ENCODE measurements at regions not wholly inside any gene's neighbourhood (a gene's known extent, or its start where the extent isn't known, plus 50 kb on each side); places are given as distances from the start of the nearest gene placed in this dataset.

DNA sequence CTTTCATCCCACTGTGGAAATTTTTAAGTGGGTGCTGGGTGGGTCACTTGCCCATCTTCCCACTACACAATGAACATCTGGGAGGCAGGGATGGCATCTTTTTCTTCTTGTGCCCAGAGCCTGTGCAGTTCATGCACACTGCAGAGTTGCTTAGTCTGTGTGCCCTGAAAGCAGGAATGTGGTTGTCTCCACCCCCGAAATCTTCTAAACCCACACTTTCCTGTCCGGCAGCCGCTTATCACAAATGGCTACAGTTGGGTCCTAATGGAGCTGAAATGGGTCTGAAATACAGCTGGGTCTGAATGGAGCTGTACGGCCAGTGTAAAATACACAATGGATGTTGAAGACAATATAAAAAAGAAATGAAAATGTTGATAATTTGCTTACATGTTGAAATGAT lies 112.1 kb upstream of the PMEPA1 start:
- H3K27ac ChIP-seq, result no peak overlapping the region
- H3K27me3 ChIP-seq, result peaks cover 0 to 31% (median 0%) of the 10 kb centered on the region in 4 donors
- peaks cover 0 to 6% (median 2%) of the 10 kb centered on the region in 3 donors for H3K4me1 ChIP-seq
- TF ChIP-seq POLR2A (IDR thresholded peaks at IDR 0.05), result no peak
- TF ChIP-seq, protein P1, sequence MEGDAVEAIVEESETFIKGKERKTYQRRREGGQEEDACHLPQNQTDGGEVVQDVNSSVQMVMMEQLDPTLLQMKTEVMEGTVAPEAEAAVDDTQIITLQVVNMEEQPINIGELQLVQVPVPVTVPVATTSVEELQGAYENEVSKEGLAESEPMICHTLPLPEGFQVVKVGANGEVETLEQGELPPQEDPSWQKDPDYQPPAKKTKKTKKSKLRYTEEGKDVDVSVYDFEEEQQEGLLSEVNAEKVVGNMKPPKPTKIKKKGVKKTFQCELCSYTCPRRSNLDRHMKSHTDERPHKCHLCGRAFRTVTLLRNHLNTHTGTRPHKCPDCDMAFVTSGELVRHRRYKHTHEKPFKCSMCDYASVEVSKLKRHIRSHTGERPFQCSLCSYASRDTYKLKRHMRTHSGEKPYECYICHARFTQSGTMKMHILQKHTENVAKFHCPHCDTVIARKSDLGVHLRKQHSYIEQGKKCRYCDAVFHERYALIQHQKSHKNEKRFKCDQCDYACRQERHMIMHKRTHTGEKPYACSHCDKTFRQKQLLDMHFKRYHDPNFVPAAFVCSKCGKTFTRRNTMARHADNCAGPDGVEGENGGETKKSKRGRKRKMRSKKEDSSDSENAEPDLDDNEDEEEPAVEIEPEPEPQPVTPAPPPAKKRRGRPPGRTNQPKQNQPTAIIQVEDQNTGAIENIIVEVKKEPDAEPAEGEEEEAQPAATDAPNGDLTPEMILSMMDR (IDR thresholded peaks at IDR 0.05), result no peak
- no peak overlapping the region for H3K4me3 ChIP-seq
- DNase-seq, result no peak
- intact Hi-C loops (cut with DNase I), result no loop called here
- WGBS, 2 donors, result 66 to 71% methylated on average over 4 of the region's 4 CpGs
- no peaks in the 10 kb centered on the region for H3K9me3 ChIP-seq
- no peaks in the 10 kb centered on the region for H3K36me3 ChIP-seq

DNA sequence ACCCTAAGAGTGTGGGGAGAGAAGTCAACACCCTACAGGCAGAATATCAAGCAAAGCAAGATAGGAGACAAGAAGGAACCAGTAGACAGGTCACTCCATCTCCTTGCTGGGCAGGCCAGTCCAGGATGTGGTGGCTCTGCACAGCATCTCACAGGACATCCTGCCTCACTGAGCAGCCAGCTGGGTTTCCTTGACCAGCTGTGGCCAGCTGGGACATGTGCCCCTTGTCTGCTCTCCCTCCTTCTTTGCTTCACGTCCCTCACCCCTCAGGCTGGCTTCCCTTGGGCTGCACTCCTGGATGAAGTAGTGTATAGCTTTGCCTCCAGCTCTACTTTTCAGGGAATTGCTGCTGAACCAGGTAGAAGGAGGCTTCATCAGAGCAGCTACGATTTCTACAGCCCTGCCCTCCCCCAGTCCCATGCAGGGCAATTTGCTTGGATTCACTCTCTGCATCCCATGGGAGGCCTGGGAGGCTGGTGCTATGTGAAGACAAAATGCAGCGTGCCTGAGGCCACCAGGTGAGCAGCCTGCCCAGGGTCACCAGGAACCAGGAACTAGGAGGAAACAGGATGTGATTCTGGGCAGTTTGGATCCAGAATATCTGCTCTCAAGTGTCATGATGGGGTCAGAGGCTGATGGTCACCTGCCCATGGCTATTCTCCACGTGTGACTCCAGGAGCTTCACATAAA lies 110.0 kb upstream of the PMEPA1 start:
- Histone ChIP-seq H3K4me1 (no peaks in the 10 kb centered on the region), H3K36me3 (no peaks in the 10 kb centered on the region), H3K4me3 (no peak overlapping the region), H3K9me3 (no peaks in the 10 kb centered on the region), H3K27me3 (peaks cover 0 to 31% (median 0%) of the 10 kb centered on the region in 4 donors), H3K27ac (no peak overlapping the region)
- TF ChIP-seq POLR2A (IDR thresholded peaks at IDR 0.05), result no peak
- TF ChIP-seq, protein P1 (IDR thresholded peaks at IDR 0.05), result no peak
- DNase-seq, result no peak
- 57 to 76% methylated on average over 3 of the region's 4 CpGs for WGBS, 2 donors
- intact Hi-C loops (cut with DNase I), result no loop called here

DNA sequence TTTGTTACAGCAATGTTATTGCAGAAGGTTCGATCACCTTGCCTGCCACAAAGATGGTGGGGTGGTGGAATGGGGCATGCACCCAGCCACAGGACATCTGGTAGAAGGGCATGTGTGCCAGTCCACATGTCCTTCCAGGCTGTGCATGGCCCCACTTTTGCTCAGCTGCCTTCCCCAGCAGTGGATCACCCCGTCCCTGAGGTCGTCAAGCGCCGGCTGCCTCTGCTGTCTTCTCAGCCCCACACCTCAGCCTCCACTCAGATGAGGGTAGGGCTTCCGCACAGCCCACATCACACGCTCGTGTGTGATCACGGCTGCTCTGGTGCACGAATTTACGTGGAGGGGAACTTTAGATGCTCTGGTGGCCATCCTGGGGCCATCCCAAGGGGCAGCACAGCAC lies 109.5 kb upstream of the PMEPA1 start:
- Histone ChIP-seq H3K9me3 (no peaks in the 10 kb centered on the region), H3K4me3 (no peak overlapping the region), H3K27ac (no peak overlapping the region), H3K36me3 (no peaks in the 10 kb centered on the region), H3K27me3 (peaks cover 0 to 31% (median 0%) of the 10 kb centered on the region in 4 donors), H3K4me1 (no peaks in the 10 kb centered on the region)
- DNase-seq, result no peak
- 82 to 83% methylated on average over 1 of the region's 11 CpGs for WGBS, 2 donors
- TF ChIP-seq POLR2A (IDR thresholded peaks at IDR 0.05), result no peak
- TF ChIP-seq, protein P1 (IDR thresholded peaks at IDR 0.05), result no peak
- intact Hi-C loops (cut with DNase I), result no loop called here

DNA sequence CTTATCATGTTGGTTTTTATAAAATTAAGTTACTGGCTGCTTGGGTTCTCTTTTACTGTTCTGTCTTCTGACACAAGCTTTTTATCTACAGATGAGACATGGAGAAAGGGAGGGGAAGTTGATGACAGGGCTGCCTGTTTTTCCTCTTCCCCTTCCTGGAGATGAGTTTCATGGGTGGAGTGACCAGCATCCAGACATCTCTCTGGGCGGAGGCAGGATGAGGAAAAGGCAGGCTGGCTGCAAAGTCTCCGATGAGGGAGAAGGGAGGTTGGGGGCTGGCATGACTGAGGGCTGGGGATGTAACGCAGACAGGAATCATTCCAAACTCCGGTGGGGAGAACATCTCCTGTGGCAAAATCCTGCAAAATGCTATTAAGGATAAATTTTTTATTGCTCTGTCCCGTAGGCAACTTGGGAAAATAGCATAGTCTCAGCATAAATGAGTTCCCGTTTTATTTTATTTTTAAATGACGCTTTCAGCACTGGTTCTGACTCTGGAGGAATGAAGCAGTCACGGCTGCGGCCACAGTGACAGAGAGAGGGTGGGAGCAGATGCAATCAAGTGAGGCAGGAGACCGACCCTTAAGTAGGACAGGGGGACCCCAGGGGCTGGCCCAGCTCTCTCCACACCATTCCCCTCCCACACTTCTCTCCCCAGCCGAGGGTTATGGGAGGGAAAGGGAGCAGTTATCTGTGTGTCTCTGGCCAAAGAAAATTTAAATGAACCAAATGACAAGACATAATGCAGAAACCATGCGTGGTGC lies 108.8 kb upstream of the PMEPA1 start:
- Histone ChIP-seq H3K27me3 (peaks cover 0 to 31% (median 0%) of the 10 kb centered on the region in 4 donors), H3K4me1 (no peaks in the 10 kb centered on the region), H3K27ac (no peak overlapping the region), H3K36me3 (no peaks in the 10 kb centered on the region), H3K4me3 (no peak overlapping the region), H3K9me3 (no peaks in the 10 kb centered on the region)
- 69 to 84% methylated on average over 10 to 12 of the region's 12 CpGs for WGBS, 2 donors
- DNase-seq, result no peak
- intact Hi-C loops (cut with DNase I), result no loop called here
- TF ChIP-seq, protein P1 (IDR thresholded peaks at IDR 0.05), result no peak
- no peak for TF ChIP-seq POLR2A (IDR thresholded peaks at IDR 0.05)

DNA sequence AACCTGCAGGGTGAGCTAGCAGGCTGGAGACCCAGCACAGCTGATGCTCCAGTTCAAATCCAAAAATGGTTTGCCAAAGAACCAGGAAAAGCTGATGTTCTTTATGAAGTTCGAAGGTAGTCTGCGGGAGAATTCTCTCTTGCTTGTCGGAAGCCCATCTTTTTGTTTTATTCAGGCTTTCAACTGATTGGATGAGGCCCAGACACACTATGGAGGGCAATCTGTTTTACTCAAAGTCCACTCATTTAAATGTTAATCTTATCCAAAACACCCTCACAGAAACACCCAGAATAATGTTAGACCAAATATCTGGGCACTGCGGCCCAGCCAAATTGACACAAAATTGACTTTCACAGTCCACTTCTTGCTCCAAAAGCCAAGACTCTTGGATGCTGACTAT lies 105.6 kb upstream of the PMEPA1 start:
- H3K27ac ChIP-seq, result no peak overlapping the region
- TF ChIP-seq, protein P1 (IDR thresholded peaks at IDR 0.05), result no peak
- TF ChIP-seq POLR2A (IDR thresholded peaks at IDR 0.05), result no peak
- intact Hi-C loops (cut with DNase I), result no loop called here
- peaks cover 0 to 10% (median 0%) of the 10 kb centered on the region in 3 donors for H3K4me1 ChIP-seq
- H3K27me3 ChIP-seq, result peaks cover 0 to 15% (median 0%) of the 10 kb centered on the region in 4 donors
- 80 to 93% methylated on average over 4 of the region's 4 CpGs for WGBS, 2 donors
- H3K9me3 ChIP-seq, result no peaks in the 10 kb centered on the region
- DNase-seq, result no peak
- H3K36me3 ChIP-seq, result no peaks in the 10 kb centered on the region
- no peak overlapping the region for H3K4me3 ChIP-seq

All from esophagus squamous epithelium (tissue), 5 donors.